ENCODE measurements at regions not wholly inside any gene's neighbourhood (a gene's known extent, or its start where the extent isn't known, plus 50 kb on each side); places are given as distances from the start of the nearest gene placed in this dataset.

DNA sequence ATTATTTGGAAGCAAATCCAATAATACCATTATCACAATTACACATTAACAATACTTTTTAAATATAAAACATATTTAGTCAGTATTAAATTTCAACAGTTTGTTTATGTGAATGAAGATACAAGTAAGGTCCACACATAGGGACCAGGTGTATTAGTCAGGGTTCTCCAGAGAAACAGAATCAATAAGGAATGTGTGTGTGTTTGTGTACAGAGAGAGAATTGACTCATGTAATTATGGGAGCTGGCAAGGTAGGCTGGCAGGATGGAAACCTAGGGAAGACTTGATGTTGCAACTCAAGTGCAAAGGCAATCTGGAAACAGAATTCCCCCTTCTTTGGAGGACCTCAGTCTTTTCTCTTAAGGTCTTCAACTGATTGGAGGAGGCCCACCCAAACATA, 123.2 kb upstream of the OTX2 start:
- H3K4me3 Mint-ChIP-seq: no peak overlapping the region
- H3K27me3 Mint-ChIP-seq (ENCODE audit: low read depth): peaks cover 2% of the 10 kb centered on the region
- H3K9me3 Mint-ChIP-seq: peaks cover 3% of the 10 kb centered on the region; the same call in 1 of the 2 replicates
- POLR2A ChIA-PET: no interaction called here
- H3K36me3 Mint-ChIP-seq: no peaks in the 10 kb centered on the region
- CTCF ChIA-PET: no interaction called here
- no peak for DNase-seq (ENCODE audit: low spot score)
- no peak for ATAC-seq
- no peak overlapping the region for H3K27ac Mint-ChIP-seq
- TF ChIP-seq, protein P1, sequence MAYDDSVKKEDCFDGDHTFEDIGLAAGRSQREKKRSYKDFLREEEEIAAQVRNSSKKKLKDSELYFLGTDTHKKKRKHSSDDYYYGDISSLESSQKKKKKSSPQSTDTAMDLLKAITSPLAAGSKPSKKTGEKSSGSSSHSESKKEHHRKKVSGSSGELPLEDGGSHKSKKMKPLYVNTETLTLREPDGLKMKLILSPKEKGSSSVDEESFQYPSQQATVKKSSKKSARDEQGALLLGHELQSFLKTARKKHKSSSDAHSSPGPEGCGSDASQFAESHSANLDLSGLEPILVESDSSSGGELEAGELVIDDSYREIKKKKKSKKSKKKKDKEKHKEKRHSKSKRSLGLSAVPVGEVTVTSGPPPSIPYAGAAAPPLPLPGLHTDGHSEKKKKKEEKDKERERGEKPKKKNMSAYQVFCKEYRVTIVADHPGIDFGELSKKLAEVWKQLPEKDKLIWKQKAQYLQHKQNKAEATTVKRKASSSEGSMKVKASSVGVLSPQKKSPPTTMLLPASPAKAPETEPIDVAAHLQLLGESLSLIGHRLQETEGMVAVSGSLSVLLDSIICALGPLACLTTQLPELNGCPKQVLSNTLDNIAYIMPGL (CRISPR knock-in tag; IDR thresholded peaks at IDR 0.05): no peak
- TF ChIP-seq CBFB (CRISPR knock-in tag; IDR thresholded peaks at IDR 0.05; ENCODE audit: low read depth) (no peak), GTF2I (CRISPR knock-in tag; conservative IDR thresholded peaks at IDR 0.05) (no peak), TCF7 (CRISPR knock-in tag; IDR thresholded peaks at IDR 0.05; ENCODE audit: low read depth) (no peak), IRF2 (CRISPR knock-in tag; IDR thresholded peaks at IDR 0.05; ENCODE audit: borderline replicate concordance, low read depth) (no peak), ZBTB21 (CRISPR knock-in tag; IDR thresholded peaks at IDR 0.05; ENCODE audit: borderline replicate concordance) (no peak), CREM (CRISPR knock-in tag; IDR thresholded peaks at IDR 0.05) (no peak)
- TF ChIP-seq, protein P2, sequence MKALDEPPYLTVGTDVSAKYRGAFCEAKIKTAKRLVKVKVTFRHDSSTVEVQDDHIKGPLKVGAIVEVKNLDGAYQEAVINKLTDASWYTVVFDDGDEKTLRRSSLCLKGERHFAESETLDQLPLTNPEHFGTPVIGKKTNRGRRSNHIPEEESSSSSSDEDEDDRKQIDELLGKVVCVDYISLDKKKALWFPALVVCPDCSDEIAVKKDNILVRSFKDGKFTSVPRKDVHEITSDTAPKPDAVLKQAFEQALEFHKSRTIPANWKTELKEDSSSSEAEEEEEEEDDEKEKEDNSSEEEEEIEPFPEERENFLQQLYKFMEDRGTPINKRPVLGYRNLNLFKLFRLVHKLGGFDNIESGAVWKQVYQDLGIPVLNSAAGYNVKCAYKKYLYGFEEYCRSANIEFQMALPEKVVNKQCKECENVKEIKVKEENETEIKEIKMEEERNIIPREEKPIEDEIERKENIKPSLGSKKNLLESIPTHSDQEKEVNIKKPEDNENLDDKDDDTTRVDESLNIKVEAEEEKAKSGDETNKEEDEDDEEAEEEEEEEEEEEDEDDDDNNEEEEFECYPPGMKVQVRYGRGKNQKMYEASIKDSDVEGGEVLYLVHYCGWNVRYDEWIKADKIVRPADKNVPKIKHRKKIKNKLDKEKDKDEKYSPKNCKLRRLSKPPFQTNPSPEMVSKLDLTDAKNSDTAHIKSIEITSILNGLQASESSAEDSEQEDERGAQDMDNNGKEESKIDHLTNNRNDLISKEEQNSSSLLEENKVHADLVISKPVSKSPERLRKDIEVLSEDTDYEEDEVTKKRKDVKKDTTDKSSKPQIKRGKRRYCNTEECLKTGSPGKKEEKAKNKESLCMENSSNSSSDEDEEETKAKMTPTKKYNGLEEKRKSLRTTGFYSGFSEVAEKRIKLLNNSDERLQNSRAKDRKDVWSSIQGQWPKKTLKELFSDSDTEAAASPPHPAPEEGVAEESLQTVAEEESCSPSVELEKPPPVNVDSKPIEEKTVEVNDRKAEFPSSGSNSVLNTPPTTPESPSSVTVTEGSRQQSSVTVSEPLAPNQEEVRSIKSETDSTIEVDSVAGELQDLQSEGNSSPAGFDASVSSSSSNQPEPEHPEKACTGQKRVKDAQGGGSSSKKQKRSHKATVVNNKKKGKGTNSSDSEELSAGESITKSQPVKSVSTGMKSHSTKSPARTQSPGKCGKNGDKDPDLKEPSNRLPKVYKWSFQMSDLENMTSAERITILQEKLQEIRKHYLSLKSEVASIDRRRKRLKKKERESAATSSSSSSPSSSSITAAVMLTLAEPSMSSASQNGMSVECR (CRISPR knock-in tag; IDR thresholded peaks at IDR 0.05; ENCODE audit: borderline replicate concordance): no peak
- TF ChIP-seq, protein P3, sequence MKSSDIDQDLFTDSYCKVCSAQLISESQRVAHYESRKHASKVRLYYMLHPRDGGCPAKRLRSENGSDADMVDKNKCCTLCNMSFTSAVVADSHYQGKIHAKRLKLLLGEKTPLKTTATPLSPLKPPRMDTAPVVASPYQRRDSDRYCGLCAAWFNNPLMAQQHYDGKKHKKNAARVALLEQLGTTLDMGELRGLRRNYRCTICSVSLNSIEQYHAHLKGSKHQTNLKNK (CRISPR knock-in tag; IDR thresholded peaks at IDR 0.05): no peak
- no peaks in the 10 kb centered on the region; the same call in 1 of the 2 replicates for H3K4me1 Mint-ChIP-seq

DNA sequence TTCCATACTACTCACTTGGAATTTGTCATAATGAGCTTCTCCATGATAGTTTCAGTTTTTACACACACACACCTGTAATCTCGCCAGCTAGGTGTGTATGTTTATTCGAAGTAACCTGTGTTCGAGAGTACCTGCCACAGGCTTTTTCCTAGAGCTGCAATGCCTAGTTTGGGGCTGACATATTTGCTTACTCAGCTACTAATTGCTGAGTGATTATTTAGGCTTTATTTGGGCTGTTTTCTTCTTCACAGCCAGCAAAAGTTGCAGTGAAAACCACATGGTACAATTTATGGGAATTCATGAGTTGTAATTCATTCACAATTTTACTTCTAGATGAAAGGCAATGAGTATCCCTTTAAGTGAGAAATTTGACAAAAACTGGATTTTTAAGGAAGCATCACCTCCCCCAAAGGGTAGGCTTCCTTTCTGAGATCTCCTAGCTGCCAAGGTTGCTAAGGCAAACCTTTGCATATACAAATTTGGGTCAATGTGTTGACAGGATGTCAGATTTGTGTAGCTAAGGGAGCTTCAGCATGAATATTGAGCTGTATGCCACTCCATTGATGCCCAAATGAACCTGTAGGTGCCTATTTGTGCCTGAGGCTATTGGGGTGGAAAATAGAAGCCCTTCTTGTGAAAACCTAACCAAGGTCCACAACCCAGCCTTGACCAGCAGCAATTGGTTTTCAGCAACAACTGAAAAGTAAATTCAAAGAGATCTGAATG, 108.7 kb upstream of the OTX2 start:
- DNase-seq (ENCODE audit: low spot score): no peak
- peak overlapping the region; percentile 60 for H3K27ac Mint-ChIP-seq
- H3K9me3 Mint-ChIP-seq: peaks cover 22% of the 10 kb centered on the region
- H3K36me3 Mint-ChIP-seq: peaks cover 28% of the 10 kb centered on the region
- H3K4me1 Mint-ChIP-seq: peaks cover 23% of the 10 kb centered on the region
- peaks cover 45% of the 10 kb centered on the region for H3K27me3 Mint-ChIP-seq (ENCODE audit: low read depth)
- ATAC-seq: peak; percentile 96
- ChIA-PET CTCF (interaction anchor here (1.0 to 1.2 kb wide), 5 partner anchors 9 to 133 kb away, joined by 3 to 4 read pairs (median 3); no protein-coding TSS in a partner anchor), POLR2A (interaction anchor here (0.5 to 0.7 kb wide), 2 partner anchors 108 to 114 kb away, joined by 3 to 5 read pairs; no protein-coding TSS in a partner anchor)
- H3K4me3 Mint-ChIP-seq: peak overlapping the region; percentile 49
- TF ChIP-seq FOXJ3 (CRISPR knock-in tag; IDR thresholded peaks at IDR 0.05; ENCODE audit: borderline replicate concordance) (no peak), RELA (CRISPR knock-in tag; IDR thresholded peaks at IDR 0.05; ENCODE audit: borderline replicate concordance) (no peak), JAZF1 (CRISPR knock-in tag; IDR thresholded peaks at IDR 0.05) (no peak), MXD4 (CRISPR knock-in tag; IDR thresholded peaks at IDR 0.05; ENCODE audit: borderline replicate concordance) (no peak), RORB (CRISPR knock-in tag; IDR thresholded peaks at IDR 0.05) (no peak), NR3C1 (CRISPR knock-in tag; conservative IDR thresholded peaks at IDR 0.05; ENCODE audit: low read depth) (no peak), FOXK1 (CRISPR knock-in tag; IDR thresholded peaks at IDR 0.05) (peak; percentile 71), TCF7 (CRISPR knock-in tag; IDR thresholded peaks at IDR 0.05; ENCODE audit: low read depth) (no peak), EMX1 (CRISPR knock-in tag; IDR thresholded peaks at IDR 0.05) (no peak), SMAD4 (CRISPR knock-in tag; IDR thresholded peaks at IDR 0.05) (no peak)
- TF ChIP-seq, protein P1 (CRISPR knock-in tag; IDR thresholded peaks at IDR 0.05): no peak
- TF ChIP-seq, protein P4, sequence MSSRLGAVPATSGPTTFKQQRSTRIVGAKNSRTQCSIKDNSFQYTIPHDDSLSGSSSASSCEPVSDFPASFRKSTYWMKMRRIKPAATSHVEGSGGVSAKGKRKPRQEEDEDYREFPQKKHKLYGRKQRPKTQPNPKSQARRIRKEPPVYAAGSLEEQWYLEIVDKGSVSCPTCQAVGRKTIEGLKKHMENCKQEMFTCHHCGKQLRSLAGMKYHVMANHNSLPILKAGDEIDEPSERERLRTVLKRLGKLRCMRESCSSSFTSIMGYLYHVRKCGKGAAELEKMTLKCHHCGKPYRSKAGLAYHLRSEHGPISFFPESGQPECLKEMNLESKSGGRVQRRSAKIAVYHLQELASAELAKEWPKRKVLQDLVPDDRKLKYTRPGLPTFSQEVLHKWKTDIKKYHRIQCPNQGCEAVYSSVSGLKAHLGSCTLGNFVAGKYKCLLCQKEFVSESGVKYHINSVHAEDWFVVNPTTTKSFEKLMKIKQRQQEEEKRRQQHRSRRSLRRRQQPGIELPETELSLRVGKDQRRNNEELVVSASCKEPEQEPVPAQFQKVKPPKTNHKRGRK (CRISPR knock-in tag; IDR thresholded peaks at IDR 0.05; ENCODE audit: borderline replicate concordance): no peak
- TF ChIP-seq, protein P5, sequence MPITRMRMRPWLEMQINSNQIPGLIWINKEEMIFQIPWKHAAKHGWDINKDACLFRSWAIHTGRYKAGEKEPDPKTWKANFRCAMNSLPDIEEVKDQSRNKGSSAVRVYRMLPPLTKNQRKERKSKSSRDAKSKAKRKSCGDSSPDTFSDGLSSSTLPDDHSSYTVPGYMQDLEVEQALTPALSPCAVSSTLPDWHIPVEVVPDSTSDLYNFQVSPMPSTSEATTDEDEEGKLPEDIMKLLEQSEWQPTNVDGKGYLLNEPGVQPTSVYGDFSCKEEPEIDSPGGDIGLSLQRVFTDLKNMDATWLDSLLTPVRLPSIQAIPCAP (CRISPR knock-in tag; IDR thresholded peaks at IDR 0.05): no peak
- TF ChIP-seq, protein P6, sequence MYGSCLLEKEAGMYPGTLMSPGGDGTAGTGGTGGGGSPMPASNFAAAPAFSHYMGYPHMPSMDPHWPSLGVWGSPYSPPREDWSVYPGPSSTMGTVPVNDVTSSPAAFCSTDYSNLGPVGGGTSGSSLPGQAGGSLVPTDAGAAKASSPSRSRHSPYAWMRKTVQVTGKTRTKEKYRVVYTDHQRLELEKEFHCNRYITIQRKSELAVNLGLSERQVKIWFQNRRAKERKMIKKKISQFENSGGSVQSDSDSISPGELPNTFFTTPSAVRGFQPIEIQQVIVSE (CRISPR knock-in tag; IDR thresholded peaks at IDR 0.05; ENCODE audit: borderline replicate concordance): no peak
- TF ChIP-seq, protein P7, sequence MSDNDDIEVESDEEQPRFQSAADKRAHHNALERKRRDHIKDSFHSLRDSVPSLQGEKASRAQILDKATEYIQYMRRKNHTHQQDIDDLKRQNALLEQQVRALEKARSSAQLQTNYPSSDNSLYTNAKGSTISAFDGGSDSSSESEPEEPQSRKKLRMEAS (CRISPR knock-in tag; IDR thresholded peaks at IDR 0.05): no peak

Measured in WTC11 (cell line).